Tibial nerve (tissue), 4 donors: ENCODE measurements at regions not wholly inside any gene's neighbourhood (a gene's known extent, or its start where the extent isn't known, plus 50 kb on each side); places are given as distances from the start of the nearest gene placed in this dataset.

Experiments
- EP300 ChIP-seq, 2 donors: sonication (generic); formaldehyde crosslinking; IDR thresholded peaks; one replicate each; pipeline ENCODE4 v1.6.1; 2017; ENCODE audit warnings: antibody characterized with exemption in 2 of 2, mild to moderate bottlenecking in 1 of 2
- POLR2A ChIP-seq, 2 donors: fragments of 450-650 bp; IDR thresholded peaks; one replicate each; pipeline ENCODE4 v1.6.1; 2017; ENCODE audit warnings: antibody characterized with exemption in 2 of 2, mild to moderate bottlenecking in 2 of 2, moderate library complexity in 2 of 2
- TF ChIP-seq, protein P1 (sequence below), 5 experiments: fragments of 200-600 bp in 3 of 5; fragments of 450-650 bp in 2 of 5; sonication (generic) in 3 of 5; IDR thresholded peaks; one replicate each; pipeline ENCODE4 v1.5.1; 2016 to 2019; ENCODE audit warnings: antibody characterized with exemption in 5 of 5, mild to moderate bottlenecking in 3 of 5, moderate library complexity in 2 of 5

GRCh38 chr16:17828012-17828411 is 357.3 kb upstream of the XYLT1 start:
- no peak for TF ChIP-seq POLR2A (IDR thresholded peaks at IDR 0.05)
- TF ChIP-seq, protein P1, sequence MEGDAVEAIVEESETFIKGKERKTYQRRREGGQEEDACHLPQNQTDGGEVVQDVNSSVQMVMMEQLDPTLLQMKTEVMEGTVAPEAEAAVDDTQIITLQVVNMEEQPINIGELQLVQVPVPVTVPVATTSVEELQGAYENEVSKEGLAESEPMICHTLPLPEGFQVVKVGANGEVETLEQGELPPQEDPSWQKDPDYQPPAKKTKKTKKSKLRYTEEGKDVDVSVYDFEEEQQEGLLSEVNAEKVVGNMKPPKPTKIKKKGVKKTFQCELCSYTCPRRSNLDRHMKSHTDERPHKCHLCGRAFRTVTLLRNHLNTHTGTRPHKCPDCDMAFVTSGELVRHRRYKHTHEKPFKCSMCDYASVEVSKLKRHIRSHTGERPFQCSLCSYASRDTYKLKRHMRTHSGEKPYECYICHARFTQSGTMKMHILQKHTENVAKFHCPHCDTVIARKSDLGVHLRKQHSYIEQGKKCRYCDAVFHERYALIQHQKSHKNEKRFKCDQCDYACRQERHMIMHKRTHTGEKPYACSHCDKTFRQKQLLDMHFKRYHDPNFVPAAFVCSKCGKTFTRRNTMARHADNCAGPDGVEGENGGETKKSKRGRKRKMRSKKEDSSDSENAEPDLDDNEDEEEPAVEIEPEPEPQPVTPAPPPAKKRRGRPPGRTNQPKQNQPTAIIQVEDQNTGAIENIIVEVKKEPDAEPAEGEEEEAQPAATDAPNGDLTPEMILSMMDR (IDR thresholded peaks at IDR 0.05) = no peak
- no peak for TF ChIP-seq EP300 (IDR thresholded peaks at IDR 0.05)
